CD14-positive monocyte (primary cell): ENCODE measurements at regions not wholly inside any gene's neighbourhood (a gene's known extent, or its start where the extent isn't known, plus 50 kb on each side); places are given as distances from the start of the nearest gene placed in this dataset.

ENCODE experiments used
- DNase-seq, 3 donors: peaks; one replicate each; pipeline ENCODE4 v3.0.0-alpha.2; 2011 to 2022
- H2AFZ ChIP-seq: 2 replicates; pipeline ENCODE4 v1.6.0; 2012; ENCODE audit warnings: mild to moderate bottlenecking, low read depth, low read length, inconsistent platforms; ENCODE audit not compliant: insufficient read depth, poor library complexity, severe bottlenecking
- H3K27ac ChIP-seq, 2 donors: 1 replicate in 1 of 2; 2 replicates in 1 of 2; pipeline ENCODE4 v1.5.1; 2012 to 2013; ENCODE audit warnings: low read length in 2 of 2, control low read depth in 1 of 2, inconsistent platforms in 1 of 2, low read depth in 1 of 2, mild to moderate bottlenecking in 1 of 2
- H3K27me3 ChIP-seq, 2 donors: one replicate each; pipeline versions ENCODE4 v1.6.0 to v1.6.1; 2011 to 2013; ENCODE audit warnings: low read length in 2 of 2; ENCODE audit not compliant: control insufficient read depth in 2 of 2, insufficient read depth in 2 of 2
- H3K36me3 ChIP-seq, 2 donors: replicated peaks in 1 of 2; 1 replicate in 1 of 2; 2 replicates in 1 of 2; pipeline versions ENCODE4 v1.5.1 to v1.6.1; 2012 to 2013; ENCODE audit warnings: low read length in 2 of 2, control low read depth in 1 of 2, inconsistent platforms in 1 of 2, mild to moderate bottlenecking in 1 of 2; ENCODE audit not compliant: insufficient read depth in 2 of 2, control insufficient read depth in 1 of 2
- H3K4me1 ChIP-seq, 2 donors: 1 replicate in 1 of 2; 2 replicates in 1 of 2; pipeline versions ENCODE4 v1.5.1 to v1.6.1; 2012 to 2013; ENCODE audit warnings: low read length in 2 of 2, control low read depth in 1 of 2, inconsistent platforms in 1 of 2, mild to moderate bottlenecking in 1 of 2, moderate library complexity in 1 of 2; ENCODE audit not compliant: insufficient read depth in 2 of 2, control insufficient read depth in 1 of 2
- H3K4me2 ChIP-seq: replicated peaks from 2 replicates; pipeline ENCODE3; 2012; ENCODE audit warnings: low read length, moderate library complexity, mild to moderate bottlenecking; ENCODE audit not compliant: poor library complexity, severe bottlenecking; ENCODE audit errors: extremely low read depth
- H3K4me3 ChIP-seq, 3 experiments: fragments of 200-600 bp in 1 of 3; sonication (generic) in 1 of 3; replicated peaks in 1 of 3; 1 replicate in 2 of 3; 2 replicates in 1 of 3; pipeline ENCODE4 v1.5.1; 2011 to 2013; ENCODE audit warnings: low read length in 3 of 3, mild to moderate bottlenecking in 3 of 3, control low read depth in 2 of 3, low read depth in 2 of 3, inconsistent platforms in 1 of 3, moderate library complexity in 1 of 3
- H3K79me2 ChIP-seq: 2 replicates; pipeline ENCODE4 v1.6.0; 2012; ENCODE audit warnings: mild to moderate bottlenecking, control low read depth, inconsistent platforms, low read length, moderate library complexity; ENCODE audit not compliant: insufficient read depth
- H3K9ac ChIP-seq: 2 replicates; pipeline ENCODE4 v1.6.0; 2017; ENCODE audit warnings: low read length, mild to moderate bottlenecking; ENCODE audit not compliant: insufficient read depth, poor library complexity, severe bottlenecking
- H3K9me3 ChIP-seq, 2 donors: replicated peaks in 1 of 2; 1 replicate in 1 of 2; 2 replicates in 1 of 2; pipeline versions ENCODE4 v1.5.1 to v1.6.1; 2012 to 2013; ENCODE audit warnings: low read length in 2 of 2, control low read depth in 1 of 2; ENCODE audit not compliant: control insufficient read depth in 1 of 2, insufficient read depth in 1 of 2
- H4K20me1 ChIP-seq: 2 replicates; pipeline ENCODE4 v1.6.0; 2012; ENCODE audit warnings: mild to moderate bottlenecking, low read length, control low read depth, moderate library complexity; ENCODE audit not compliant: insufficient read depth
- H3K27ac Mint-ChIP-seq, 7 donors: one replicate each; pipeline ENCODE4 v1.8.0; 2020; ENCODE audit warnings: mild to moderate bottlenecking in 7 of 7, mixed read lengths in 7 of 7, moderate library complexity in 6 of 7, inconsistent platforms in 2 of 7
- H3K27me3 Mint-ChIP-seq, 3 donors: one replicate each; pipeline ENCODE4 v1.8.0; 2021 to 2022; ENCODE audit warnings: low read depth in 3 of 3, mild to moderate bottlenecking in 3 of 3, mixed read lengths in 3 of 3, moderate library complexity in 3 of 3, inconsistent platforms in 1 of 3
- H3K36me3 Mint-ChIP-seq, 2 donors: one replicate each; pipeline ENCODE4 v1.8.0; 2020; ENCODE audit warnings: mixed read lengths in 2 of 2, inconsistent platforms in 1 of 2, mild to moderate bottlenecking in 1 of 2
- H3K4me1 Mint-ChIP-seq: one replicate; pipeline ENCODE4 v1.8.0; 2020; ENCODE audit warnings: mild to moderate bottlenecking, mixed read lengths
- H3K4me3 Mint-ChIP-seq, 2 donors: one replicate each; pipeline ENCODE4 v1.8.0; 2020; ENCODE audit warnings: mild to moderate bottlenecking in 2 of 2, mixed read lengths in 2 of 2, moderate library complexity in 1 of 2
- H3K9me3 Mint-ChIP-seq, 7 donors: one replicate each; pipeline ENCODE4 v1.8.0; 2020 to 2022; ENCODE audit warnings: mixed read lengths in 7 of 7, mild to moderate bottlenecking in 6 of 7, moderate library complexity in 6 of 7, inconsistent platforms in 2 of 7
- CTCF ChIP-seq: fragments of 200-600 bp; IDR thresholded peaks from one replicate; pipeline ENCODE4 v1.8.0; 2022; ENCODE audit warnings: antibody characterized with exemption, mild to moderate bottlenecking
- WGBS: methylation state at CpG from one replicate; pipeline ENCODE4 v1.1.5; 2013; ENCODE audit warnings: missing lambda C conversion rate; ENCODE audit not compliant: insufficient coverage; 5-methylcytosine and 5-hydroxymethylcytosine counted together
- intact Hi-C, 2 donors: fragments of 100-400 bp; cut with micrococcal nuclease; formaldehyde crosslinking; loops; one replicate each; pipeline versions ENCODE4 v1.15.0 to v1.15.1; 2023

- DNase-seq: no peak
- Histone ChIP-seq H3K4me3 (no peak overlapping the region), H3K79me2 (no peaks in the 10 kb centered on the region), H3K27ac (no peak overlapping the region), H4K20me1 (no peaks in the 10 kb centered on the region), H3K36me3 (no peaks in the 10 kb centered on the region), H3K4me1 (no peaks in the 10 kb centered on the region), H3K4me2 (no peak overlapping the region), H3K27me3 (no peaks in the 10 kb centered on the region), H2AFZ (no peak overlapping the region), H3K9ac (no peak overlapping the region), H3K9me3 (peaks cover 13 to 24% of the 10 kb centered on the region in 2 donors)
- TF ChIP-seq CTCF: no peak
- WGBS: no CpG with 5 or more reads among the region's 1 CpG
- H3K4me3 Mint-ChIP-seq: no peak overlapping the region
- no peaks in the 10 kb centered on the region for H3K4me1 Mint-ChIP-seq
- intact Hi-C loops: no loop called here
- peaks cover 0 to 15% (median 3%) of the 10 kb centered on the region in 7 donors for H3K9me3 Mint-ChIP-seq
- no peak overlapping the region for H3K27ac Mint-ChIP-seq
- H3K36me3 Mint-ChIP-seq: no peaks in the 10 kb centered on the region
- H3K27me3 Mint-ChIP-seq: no peaks in the 10 kb centered on the region
Observed at GRCh38 chr5:15442193-15442570, 57.8 kb upstream of the FBXL7 start.

- DNase-seq: no peak
- no peak overlapping the region for H2AFZ ChIP-seq
- no peaks in the 10 kb centered on the region for H3K27me3 ChIP-seq
- Mint-ChIP-seq H3K9me3 (peaks cover 0 to 16% (median 3%) of the 10 kb centered on the region in 7 donors), H3K27me3 (no peaks in the 10 kb centered on the region), H3K4me1 (no peaks in the 10 kb centered on the region), H3K4me3 (no peak overlapping the region), H3K36me3 (no peaks in the 10 kb centered on the region), H3K27ac (no peak overlapping the region)
- H3K4me2 ChIP-seq: no peak overlapping the region
- H3K79me2 ChIP-seq: no peaks in the 10 kb centered on the region
- no peak overlapping the region for H3K9ac ChIP-seq
- H3K4me1 ChIP-seq: no peaks in the 10 kb centered on the region
- no peak overlapping the region for H3K27ac ChIP-seq
- H3K9me3 ChIP-seq: peaks cover 13 to 24% of the 10 kb centered on the region in 2 donors
- WGBS: 93% methylated on average over 3 of the region's 6 CpGs
- intact Hi-C loops: no loop called here
- no peak for TF ChIP-seq CTCF
- H3K4me3 ChIP-seq: no peak overlapping the region
- H4K20me1 ChIP-seq: no peaks in the 10 kb centered on the region
- H3K36me3 ChIP-seq: no peaks in the 10 kb centered on the region
Observed at GRCh38 chr5:15441433-15442192, 58.4 kb upstream of the FBXL7 start.
